Ovary (tissue), 7 donors: ENCODE measurements at regions not wholly inside any gene's neighbourhood (a gene's known extent, or its start where the extent isn't known, plus 50 kb on each side); places are given as distances from the start of the nearest gene placed in this dataset.

ENCODE experiments used
- DNase-seq, 5 donors: peaks; one replicate each; pipeline ENCODE4 v3.0.0-alpha.2; 2019 to 2020
- H3K27ac ChIP-seq, 2 donors: fragments of 200-600 bp; one replicate each; pipeline versions ENCODE4 v1.5.1 to v1.8.0; 2019 to 2022
- H3K27me3 ChIP-seq: fragments of 200-600 bp; one replicate; pipeline ENCODE4 v1.8.0; 2022
- H3K36me3 ChIP-seq: fragments of 200-600 bp; sonication (generic); one replicate; pipeline ENCODE4 v1.5.1; 2019
- H3K4me1 ChIP-seq: one replicate; pipeline ENCODE4 v1.8.1; 2013; ENCODE audit warnings: mild to moderate bottlenecking, moderate library complexity; ENCODE audit not compliant: insufficient read depth
- H3K4me3 ChIP-seq: fragments of 200-600 bp; sonication (generic); one replicate; pipeline ENCODE4 v1.5.1; 2017
- H3K9me3 ChIP-seq, 2 donors: fragments of 200-600 bp in 1 of 2; sonication (generic) in 1 of 2; one replicate each; pipeline versions ENCODE4 v1.5.1 to v1.8.1; 2013 to 2019; ENCODE audit warnings: mild to moderate bottlenecking in 1 of 2, moderate library complexity in 1 of 2
- EP300 ChIP-seq: sonication (generic); formaldehyde crosslinking; IDR thresholded peaks from one replicate; pipeline ENCODE4 v1.6.1; 2017; ENCODE audit warnings: antibody characterized with exemption
- POLR2A ChIP-seq: fragments of 450-650 bp; IDR thresholded peaks from one replicate; pipeline ENCODE4 v1.6.1; 2017; ENCODE audit warnings: antibody characterized with exemption, mild to moderate bottlenecking, moderate library complexity
- WGBS, 3 donors: extraction: QIAGEN DNeasy Blood & Tissue Kit in 1 of 3; methylation state at CpG; one replicate each; pipeline versions ENCODE4 v1.1.5 to v1.1.7; 2013 to 2017; 5-methylcytosine and 5-hydroxymethylcytosine counted together
- intact Hi-C, 4 donors: fragments of 100-400 bp; cut with DNase I; formaldehyde crosslinking; loops; one replicate each; pipeline versions ENCODE4 v1.11.0 to v1.15.1; 2022 to 2023
- TF ChIP-seq, protein P1 (sequence below), 3 donors: fragments of 450-650 bp in 2 of 3; fragments of 200-600 bp in 1 of 3; IDR thresholded peaks; one replicate each; pipeline versions ENCODE4 v1.5.1 to v1.8.0; 2016 to 2022; ENCODE audit warnings: antibody characterized with exemption in 3 of 3, mild to moderate bottlenecking in 1 of 3
- donor health status: DM: no; HTN: no; CAD: no; lungs with moderate emphysema.
- donor health status: DM: no; HTN: no; CAD: no.
- donor health status: Bipolar disorder and iron deficiency.
- donor health status: DM: no; HTN: no; CAD: no.
- donor health status: DM: yes; HTN: yes; CAD: no.

GRCh38 chr14:100436745-100437406 lies 113.7 kb downstream of the SLC25A47 start:
- intact Hi-C loops: loop anchor here in 1 of 4 donors (5.0 kb wide), 1 partner anchor 210 kb away; no protein-coding TSS in a partner anchor

DNA sequence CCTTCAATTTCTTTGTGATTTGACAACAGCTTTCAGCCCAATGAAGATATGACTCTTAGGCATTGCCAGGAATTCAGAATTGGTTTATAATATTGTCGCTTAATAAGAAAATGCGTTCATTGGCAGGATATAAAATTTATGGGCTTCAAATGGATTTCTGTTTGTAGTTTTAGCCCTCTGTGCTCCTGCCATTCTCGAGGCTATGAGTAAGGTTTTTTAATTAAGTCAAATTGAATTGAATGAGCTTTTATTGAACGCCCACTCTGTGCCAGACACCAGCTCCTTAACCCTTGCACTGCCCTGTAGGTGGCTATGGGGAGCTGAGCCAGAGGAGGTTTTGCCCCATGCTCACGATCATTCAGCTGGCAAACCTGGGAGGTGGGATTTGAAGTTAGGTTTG lies 115.1 kb downstream of the SLC25A47 start:
- DNase-seq: no peak
- H3K9me3 ChIP-seq: no peaks in the 10 kb centered on the region
- peaks cover 12% of the 10 kb centered on the region for H3K4me1 ChIP-seq
- no peak overlapping the region for H3K27ac ChIP-seq
- no peaks in the 10 kb centered on the region for H3K36me3 ChIP-seq
- TF ChIP-seq POLR2A (no peak), EP300 (no peak)
- TF ChIP-seq, protein P1, sequence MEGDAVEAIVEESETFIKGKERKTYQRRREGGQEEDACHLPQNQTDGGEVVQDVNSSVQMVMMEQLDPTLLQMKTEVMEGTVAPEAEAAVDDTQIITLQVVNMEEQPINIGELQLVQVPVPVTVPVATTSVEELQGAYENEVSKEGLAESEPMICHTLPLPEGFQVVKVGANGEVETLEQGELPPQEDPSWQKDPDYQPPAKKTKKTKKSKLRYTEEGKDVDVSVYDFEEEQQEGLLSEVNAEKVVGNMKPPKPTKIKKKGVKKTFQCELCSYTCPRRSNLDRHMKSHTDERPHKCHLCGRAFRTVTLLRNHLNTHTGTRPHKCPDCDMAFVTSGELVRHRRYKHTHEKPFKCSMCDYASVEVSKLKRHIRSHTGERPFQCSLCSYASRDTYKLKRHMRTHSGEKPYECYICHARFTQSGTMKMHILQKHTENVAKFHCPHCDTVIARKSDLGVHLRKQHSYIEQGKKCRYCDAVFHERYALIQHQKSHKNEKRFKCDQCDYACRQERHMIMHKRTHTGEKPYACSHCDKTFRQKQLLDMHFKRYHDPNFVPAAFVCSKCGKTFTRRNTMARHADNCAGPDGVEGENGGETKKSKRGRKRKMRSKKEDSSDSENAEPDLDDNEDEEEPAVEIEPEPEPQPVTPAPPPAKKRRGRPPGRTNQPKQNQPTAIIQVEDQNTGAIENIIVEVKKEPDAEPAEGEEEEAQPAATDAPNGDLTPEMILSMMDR (IDR thresholded peaks at IDR 0.05): no peak
- 78 to 82% (median 79%) methylated on average over 5 of the region's 5 CpGs for WGBS, 3 donors
- H3K27me3 ChIP-seq: no peaks in the 10 kb centered on the region
- intact Hi-C loops: loop anchor here in 1 of 4 donors (5.0 kb wide), 1 partner anchor 209 kb away; no protein-coding TSS in a partner anchor
- no peak overlapping the region for H3K4me3 ChIP-seq

More at GRCh38 chr14:100436745-100437406, 113.7 kb downstream of the SLC25A47 start:
- TF ChIP-seq, protein P1 (IDR thresholded peaks at IDR 0.05): no peak
- TF ChIP-seq POLR2A: no peak
- TF ChIP-seq EP300: no peak
- Histone ChIP-seq H3K9me3 (no peaks in the 10 kb centered on the region), H3K4me1 (peaks cover 6% of the 10 kb centered on the region), H3K27ac (no peak overlapping the region), H3K4me3 (no peak overlapping the region), H3K27me3 (no peaks in the 10 kb centered on the region), H3K36me3 (no peaks in the 10 kb centered on the region)
- 93 to 97% (median 95%) methylated on average over 7 of the region's 7 CpGs for WGBS, 3 donors
- no peak for DNase-seq

DNA sequence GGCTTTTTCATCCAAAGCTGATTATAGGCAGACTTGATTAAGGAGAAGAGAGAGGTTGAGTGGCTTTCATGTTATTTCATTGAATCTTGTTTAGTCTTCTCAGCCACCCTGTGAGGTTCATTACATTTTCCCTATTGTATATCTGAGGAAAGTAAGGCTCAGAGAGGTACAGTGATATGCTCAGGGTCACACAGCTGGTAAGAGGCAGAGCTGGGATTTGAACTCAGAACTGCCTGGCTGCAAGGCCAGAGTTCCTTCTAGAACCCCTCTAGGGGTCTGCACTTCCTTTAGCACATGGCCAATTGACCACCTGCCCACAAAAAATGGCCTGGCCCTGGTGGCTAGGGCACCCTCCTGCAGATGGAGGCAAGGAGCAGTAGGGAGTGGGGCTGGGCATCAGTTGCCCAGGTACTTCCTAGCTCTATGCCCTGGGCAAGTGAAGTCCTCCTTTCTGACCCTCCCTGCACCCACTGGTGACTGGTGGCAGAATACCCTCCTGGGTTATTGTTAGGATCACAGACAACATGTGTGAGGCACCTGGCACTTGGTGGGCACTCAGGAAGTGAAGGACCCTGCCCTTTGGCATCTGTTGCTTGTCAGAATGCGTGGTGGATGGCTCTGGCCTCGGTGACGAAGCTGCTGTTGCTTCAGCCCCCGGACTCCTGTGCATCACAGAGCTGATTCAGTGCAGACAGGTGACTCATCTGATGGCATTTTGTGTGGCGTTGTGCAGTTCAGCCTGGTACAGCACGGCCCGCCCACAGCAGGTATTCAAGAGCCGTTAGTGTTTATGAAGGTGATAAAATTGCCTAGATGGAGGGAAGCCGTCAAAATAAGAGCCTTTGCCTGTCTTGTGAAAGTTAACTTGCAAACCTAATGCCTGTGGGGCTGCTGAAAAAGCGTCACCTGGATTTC lies 115.8 kb downstream of the SLC25A47 start:
- intact Hi-C loops: loop anchor here in 1 of 4 donors (5.0 kb wide), 1 partner anchor 208 kb away; no protein-coding TSS in a partner anchor
- TF ChIP-seq, protein P1 (IDR thresholded peaks at IDR 0.05): no peak
- TF ChIP-seq POLR2A (no peak), EP300 (no peak)
- H3K27ac ChIP-seq: no peak overlapping the region
- peaks cover 12% of the 10 kb centered on the region for H3K4me1 ChIP-seq
- no peaks in the 10 kb centered on the region for H3K9me3 ChIP-seq
- no peaks in the 10 kb centered on the region for H3K36me3 ChIP-seq
- H3K4me3 ChIP-seq: no peak overlapping the region
- no peak for DNase-seq
- H3K27me3 ChIP-seq: no peaks in the 10 kb centered on the region
- 57 to 72% (median 61%) methylated on average over 9 to 10 of the region's 10 CpGs for WGBS, 3 donors

DNA sequence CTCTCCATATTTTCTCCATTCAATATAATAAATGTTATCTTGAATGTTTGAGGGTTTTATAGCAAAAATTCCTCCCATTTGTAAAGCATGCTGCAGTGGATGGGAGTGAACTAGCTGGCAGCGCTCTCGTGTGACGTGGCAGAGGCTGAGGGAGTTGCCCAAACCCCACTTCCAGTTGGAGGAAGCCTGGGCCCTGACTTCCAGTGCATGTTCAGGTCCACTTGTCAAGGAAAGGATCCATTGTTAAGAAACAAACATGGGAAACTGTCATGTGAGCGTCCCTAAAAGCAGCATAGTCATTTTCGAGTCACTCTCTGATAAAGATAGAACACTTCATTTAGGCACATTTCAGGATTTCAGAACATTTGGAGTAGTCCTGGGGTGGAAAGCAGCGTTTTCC lies 116.6 kb downstream of the SLC25A47 start:
- no peak overlapping the region for H3K4me3 ChIP-seq
- H3K27me3 ChIP-seq: no peaks in the 10 kb centered on the region
- no peak for TF ChIP-seq POLR2A
- DNase-seq: peak; percentile 25 to 67 (median 55)
- H3K27ac ChIP-seq: no peak overlapping the region
- H3K9me3 ChIP-seq: no peaks in the 10 kb centered on the region
- 32 to 41% (median 37%) methylated on average over 6 of the region's 6 CpGs for WGBS, 3 donors
- no peaks in the 10 kb centered on the region for H3K36me3 ChIP-seq
- intact Hi-C loops: loop anchor here in 3 of 4 donors (5.0 to 10.0 kb wide), 3 partner anchors 205 to 1188 kb away; no protein-coding TSS in a partner anchor
- peaks cover 12% of the 10 kb centered on the region for H3K4me1 ChIP-seq
